OCI-LY3 (cell line): ENCODE measurements at regions not wholly inside any gene's neighbourhood (a gene's known extent, or its start where the extent isn't known, plus 50 kb on each side); places are given as distances from the start of the nearest gene placed in this dataset.

Experiments used
- EZH2phosphoT487 ChIP-seq: fragments of 200-600 bp; shearing (Covaris generic); IDR thresholded peaks from 2 replicates; pipeline ENCODE4 v1.6.1; 2018; ENCODE audit warnings: antibody characterized with exemption, mixed run types, low read depth
- TF ChIP-seq, protein P1 (sequence below): fragments of 200-600, 300-600 bp; sonication (generic); IDR thresholded peaks from 2 replicates; pipeline ENCODE4 v1.5.1; 2014; ENCODE audit warnings: antibody characterized with exemption, low read length, low read depth

DNA sequence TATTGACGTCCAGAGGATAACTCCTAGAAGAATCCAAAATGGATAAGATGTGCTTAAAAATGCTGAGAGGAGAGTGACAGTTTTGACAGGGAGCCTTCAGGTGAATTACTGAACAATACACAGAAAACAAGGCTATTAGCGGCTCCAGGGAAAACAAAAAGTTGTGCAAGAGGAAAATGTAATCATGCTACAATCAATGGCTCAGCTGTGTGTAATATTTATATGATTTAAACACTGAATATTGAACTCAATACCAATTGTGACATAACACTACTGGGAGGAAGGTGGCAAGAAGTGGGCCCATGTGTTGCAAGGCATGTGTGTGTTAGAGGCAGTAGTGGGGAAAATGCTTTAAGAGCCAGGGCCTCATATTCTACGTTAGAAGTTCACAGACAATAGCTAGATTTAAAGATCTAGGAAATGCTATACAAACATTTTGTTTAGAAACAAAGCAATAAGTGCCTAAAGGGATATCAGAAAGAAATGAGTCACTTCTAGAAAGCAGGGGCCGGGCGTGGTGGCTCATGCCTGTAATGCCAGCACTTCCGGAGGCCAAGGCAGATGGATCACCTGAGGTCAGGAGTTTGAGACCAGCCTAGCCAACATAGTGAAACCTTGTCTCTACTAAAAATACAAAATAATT lies 253.2 kb upstream of the IRX5 start:
- TF ChIP-seq, protein P1, sequence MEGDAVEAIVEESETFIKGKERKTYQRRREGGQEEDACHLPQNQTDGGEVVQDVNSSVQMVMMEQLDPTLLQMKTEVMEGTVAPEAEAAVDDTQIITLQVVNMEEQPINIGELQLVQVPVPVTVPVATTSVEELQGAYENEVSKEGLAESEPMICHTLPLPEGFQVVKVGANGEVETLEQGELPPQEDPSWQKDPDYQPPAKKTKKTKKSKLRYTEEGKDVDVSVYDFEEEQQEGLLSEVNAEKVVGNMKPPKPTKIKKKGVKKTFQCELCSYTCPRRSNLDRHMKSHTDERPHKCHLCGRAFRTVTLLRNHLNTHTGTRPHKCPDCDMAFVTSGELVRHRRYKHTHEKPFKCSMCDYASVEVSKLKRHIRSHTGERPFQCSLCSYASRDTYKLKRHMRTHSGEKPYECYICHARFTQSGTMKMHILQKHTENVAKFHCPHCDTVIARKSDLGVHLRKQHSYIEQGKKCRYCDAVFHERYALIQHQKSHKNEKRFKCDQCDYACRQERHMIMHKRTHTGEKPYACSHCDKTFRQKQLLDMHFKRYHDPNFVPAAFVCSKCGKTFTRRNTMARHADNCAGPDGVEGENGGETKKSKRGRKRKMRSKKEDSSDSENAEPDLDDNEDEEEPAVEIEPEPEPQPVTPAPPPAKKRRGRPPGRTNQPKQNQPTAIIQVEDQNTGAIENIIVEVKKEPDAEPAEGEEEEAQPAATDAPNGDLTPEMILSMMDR = no peak
- no peak for TF ChIP-seq EZH2phosphoT487
